NCI-H345 treated with DMSO at 0.1 percent for 48 hours (cell line): ENCODE measurements at regions not wholly inside any gene's neighbourhood (a gene's known extent, or its start where the extent isn't known, plus 50 kb on each side); places are given as distances from the start of the nearest gene placed in this dataset.
A peak's percentile ranks its signal among the peaks of the same experiment; 100 is the strongest.

Source experiments
- DNase-seq: peaks from one replicate; lab custom pipeline; 2025; ENCODE audit not compliant: unreplicated experiment; lab: John Stamatoyannopoulos, UW

GRCh38 chr2:128797092-128797491, 478.4 kb upstream of the HS6ST1 start:
- no peak for DNase-seq

GRCh38 chr2:128797533-128797932, 478.9 kb upstream of the HS6ST1 start:
- DNase-seq = no peak

GRCh38 chr2:128797937-128798336, 479.3 kb upstream of the HS6ST1 start:
- no peak for DNase-seq

- no peak for DNase-seq
Measured at GRCh38 chr2:128798502-128799283, 480.0 kb upstream of the HS6ST1 start.

GRCh38 chr2:128799284-128799552, 480.6 kb upstream of the HS6ST1 start:
- DNase-seq = no peak

- no peak for DNase-seq
Measured at GRCh38 chr2:128799730-128800129, 481.1 kb upstream of the HS6ST1 start.

GRCh38 chr2:128801576-128801975, 482.9 kb upstream of the HS6ST1 start:
- DNase-seq = peak; percentile 43

- peak; percentile 68 for DNase-seq
Measured at GRCh38 chr2:128803222-128803621, 484.6 kb upstream of the HS6ST1 start.

- no peak for DNase-seq
Measured at GRCh38 chr2:128805237-128805636, 486.6 kb upstream of the HS6ST1 start.

GRCh38 chr2:128805918-128806317, 487.2 kb upstream of the HS6ST1 start:
- DNase-seq = no peak

- no peak for DNase-seq
Measured at GRCh38 chr2:128807317-128807716, 488.6 kb upstream of the HS6ST1 start.

- no peak for DNase-seq
Measured at GRCh38 chr2:128808462-128809258, 490.0 kb upstream of the HS6ST1 start.

GRCh38 chr2:128809259-128809636, 490.6 kb upstream of the HS6ST1 start:
- no peak for DNase-seq

- no peak for DNase-seq
Measured at GRCh38 chr2:128809880-128810279, 491.2 kb upstream of the HS6ST1 start.

- no peak for DNase-seq
Measured at GRCh38 chr2:128812183-128812940, 493.7 kb upstream of the HS6ST1 start.

GRCh38 chr2:128813352-128814034, 494.8 kb upstream of the HS6ST1 start:
- DNase-seq = no peak

GRCh38 chr2:128815248-128815647, 496.6 kb upstream of the HS6ST1 start:
- DNase-seq = no peak

GRCh38 chr2:128817171-128817570, 498.5 kb upstream of the HS6ST1 start:
- peak; percentile 77 for DNase-seq

GRCh38 chr2:128817813-128818212, 499.1 kb upstream of the HS6ST1 start:
- DNase-seq = no peak

- no peak for DNase-seq
Measured at GRCh38 chr2:128818248-128818647, 499.6 kb upstream of the HS6ST1 start.
